SK-N-SH treated with all-trans-retinoic acid at 6 μM for 48 hours (cell line): ENCODE measurements at regions not wholly inside any gene's neighbourhood (a gene's known extent, or its start where the extent isn't known, plus 50 kb on each side); places are given as distances from the start of the nearest gene placed in this dataset.

Experiments
- ARNTL ChIP-seq: fragments of 450-650 bp; formaldehyde crosslinking; IDR thresholded peaks from 2 replicates; pipeline ENCODE4 v1.5.0; 2020; ENCODE audit warnings: low read depth, mild to moderate bottlenecking, moderate library complexity, borderline replicate concordance
- GLIS3 ChIP-seq: fragments of 250-450 bp; sonication (Bioruptor Pico); IDR thresholded peaks from 2 replicates; pipeline ENCODE4 v1.5.0; 2020; ENCODE audit warnings: mild to moderate bottlenecking, moderate library complexity
- RARB ChIP-seq: fragments of 250-450 bp; sonication (Bioruptor Pico); IDR thresholded peaks from 2 replicates; pipeline ENCODE4 v1.8.0; 2021; ENCODE audit warnings: mild to moderate bottlenecking, moderate library complexity
- ZC3H10 ChIP-seq: fragments of 250-450 bp; sonication (Bioruptor Pico); IDR thresholded peaks from 2 replicates; pipeline ENCODE4 v1.5.1; 2021; ENCODE audit warnings: mild to moderate bottlenecking, moderate library complexity

DNA sequence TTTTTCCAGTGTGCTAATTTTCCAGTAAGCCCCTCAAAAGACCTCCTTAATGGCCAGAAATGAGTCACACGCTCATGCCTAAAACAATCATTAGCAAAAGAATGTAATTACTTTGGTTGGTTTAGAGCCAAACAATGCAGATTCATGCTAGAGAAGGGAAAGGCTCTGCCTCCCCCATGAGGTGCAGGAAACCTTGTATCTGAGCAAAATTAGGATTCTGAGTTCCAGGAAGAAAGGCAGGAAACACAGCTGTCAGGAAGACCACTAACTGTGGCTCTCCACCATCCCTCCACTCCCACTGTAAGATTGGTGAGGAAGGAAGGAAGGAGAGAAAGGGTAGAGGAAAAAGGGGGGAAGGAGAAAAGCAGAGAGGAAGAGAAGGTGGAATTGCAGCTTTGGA lies 104.9 kb upstream of the DHX15 start:
- TF ChIP-seq RARB (CRISPR knock-in tag) (no peak), GLIS3 (CRISPR knock-in tag) (no peak), ARNTL (CRISPR knock-in tag) (no peak), ZC3H10 (no peak)
